Body of pancreas (tissue), 4 donors: ENCODE measurements at regions not wholly inside any gene's neighbourhood (a gene's known extent, or its start where the extent isn't known, plus 50 kb on each side); places are given as distances from the start of the nearest gene placed in this dataset.

Experiments used
- POLR2A ChIP-seq, 3 donors: fragments of 450-650 bp; IDR thresholded peaks; one replicate each; pipeline ENCODE4 v1.6.1; 2016; ENCODE audit warnings: antibody characterized with exemption in 3 of 3, mild to moderate bottlenecking in 2 of 3
- TF ChIP-seq, protein P1 (sequence below), 7 experiments: fragments of 450-650 bp in 4 of 7; fragments of 200-600 bp in 3 of 7; sonication (generic) in 3 of 7; IDR thresholded peaks; one replicate each; pipeline ENCODE4 v1.5.1; 2016 to 2019; ENCODE audit warnings: antibody characterized with exemption in 7 of 7

DNA sequence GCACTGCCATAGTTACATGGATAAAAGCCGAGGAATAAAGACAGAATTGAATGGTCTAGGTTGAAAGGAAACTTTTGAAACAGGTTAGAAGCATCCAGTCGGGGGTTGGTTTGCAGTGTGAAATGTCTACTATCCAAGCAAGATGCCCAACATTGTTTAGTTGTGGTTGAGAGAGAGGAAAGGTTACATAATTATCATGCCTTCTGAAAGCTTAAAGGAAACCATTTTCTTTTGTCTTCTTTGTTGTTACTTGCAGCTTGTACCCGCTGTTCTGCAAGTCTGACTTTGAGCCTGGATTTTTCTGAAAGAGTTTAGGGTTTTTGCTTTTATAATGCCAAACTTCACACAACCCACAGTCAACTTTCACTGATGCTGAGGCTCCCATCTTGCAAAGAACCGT is 167.9 kb downstream of the AXIN2 start:
- TF ChIP-seq, protein P1, sequence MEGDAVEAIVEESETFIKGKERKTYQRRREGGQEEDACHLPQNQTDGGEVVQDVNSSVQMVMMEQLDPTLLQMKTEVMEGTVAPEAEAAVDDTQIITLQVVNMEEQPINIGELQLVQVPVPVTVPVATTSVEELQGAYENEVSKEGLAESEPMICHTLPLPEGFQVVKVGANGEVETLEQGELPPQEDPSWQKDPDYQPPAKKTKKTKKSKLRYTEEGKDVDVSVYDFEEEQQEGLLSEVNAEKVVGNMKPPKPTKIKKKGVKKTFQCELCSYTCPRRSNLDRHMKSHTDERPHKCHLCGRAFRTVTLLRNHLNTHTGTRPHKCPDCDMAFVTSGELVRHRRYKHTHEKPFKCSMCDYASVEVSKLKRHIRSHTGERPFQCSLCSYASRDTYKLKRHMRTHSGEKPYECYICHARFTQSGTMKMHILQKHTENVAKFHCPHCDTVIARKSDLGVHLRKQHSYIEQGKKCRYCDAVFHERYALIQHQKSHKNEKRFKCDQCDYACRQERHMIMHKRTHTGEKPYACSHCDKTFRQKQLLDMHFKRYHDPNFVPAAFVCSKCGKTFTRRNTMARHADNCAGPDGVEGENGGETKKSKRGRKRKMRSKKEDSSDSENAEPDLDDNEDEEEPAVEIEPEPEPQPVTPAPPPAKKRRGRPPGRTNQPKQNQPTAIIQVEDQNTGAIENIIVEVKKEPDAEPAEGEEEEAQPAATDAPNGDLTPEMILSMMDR (IDR thresholded peaks at IDR 0.05): no peak
- TF ChIP-seq POLR2A (IDR thresholded peaks at IDR 0.05): no peak
